Ovary (tissue), 3 donors: ENCODE measurements at regions not wholly inside any gene's neighbourhood (a gene's known extent, or its start where the extent isn't known, plus 50 kb on each side); places are given as distances from the start of the nearest gene placed in this dataset.

Experiments used
- CTCF ChIP-seq, 3 donors: fragments of 450-650 bp in 2 of 3; fragments of 200-600 bp in 1 of 3; IDR thresholded peaks; one replicate each; pipeline versions ENCODE4 v1.5.1 to v1.8.0; 2016 to 2022; ENCODE audit warnings: antibody characterized with exemption in 3 of 3, mild to moderate bottlenecking in 1 of 3
- EP300 ChIP-seq: sonication (generic); formaldehyde crosslinking; IDR thresholded peaks from one replicate; pipeline ENCODE4 v1.6.1; 2017; ENCODE audit warnings: antibody characterized with exemption
- POLR2A ChIP-seq: fragments of 450-650 bp; IDR thresholded peaks from one replicate; pipeline ENCODE4 v1.6.1; 2017; ENCODE audit warnings: antibody characterized with exemption, mild to moderate bottlenecking, moderate library complexity
- donor health status: DM: no; HTN: no; CAD: no.

- no peak for TF ChIP-seq CTCF (IDR thresholded peaks at IDR 0.05)
- TF ChIP-seq POLR2A, result no peak
- TF ChIP-seq EP300, result no peak
Observed at GRCh38 chr3:147574621-147575020, 165.5 kb downstream of the ZIC1 start.
